GM12872 (cell line): ENCODE measurements at regions not wholly inside any gene's neighbourhood (a gene's known extent, or its start where the extent isn't known, plus 50 kb on each side); places are given as distances from the start of the nearest gene placed in this dataset.

ENCODE experiments used
- TF ChIP-seq, protein P1 (sequence below): IDR thresholded peaks from 3 replicates; pipeline ENCODE4 v1.5.1; 2011; ENCODE audit warnings: low read depth, mild to moderate bottlenecking, low read length, moderate library complexity; ENCODE audit not compliant: insufficient read depth

GRCh38 chr7:12030116-12030515, 181.0 kb upstream of the TMEM106B start:
- TF ChIP-seq, protein P1, sequence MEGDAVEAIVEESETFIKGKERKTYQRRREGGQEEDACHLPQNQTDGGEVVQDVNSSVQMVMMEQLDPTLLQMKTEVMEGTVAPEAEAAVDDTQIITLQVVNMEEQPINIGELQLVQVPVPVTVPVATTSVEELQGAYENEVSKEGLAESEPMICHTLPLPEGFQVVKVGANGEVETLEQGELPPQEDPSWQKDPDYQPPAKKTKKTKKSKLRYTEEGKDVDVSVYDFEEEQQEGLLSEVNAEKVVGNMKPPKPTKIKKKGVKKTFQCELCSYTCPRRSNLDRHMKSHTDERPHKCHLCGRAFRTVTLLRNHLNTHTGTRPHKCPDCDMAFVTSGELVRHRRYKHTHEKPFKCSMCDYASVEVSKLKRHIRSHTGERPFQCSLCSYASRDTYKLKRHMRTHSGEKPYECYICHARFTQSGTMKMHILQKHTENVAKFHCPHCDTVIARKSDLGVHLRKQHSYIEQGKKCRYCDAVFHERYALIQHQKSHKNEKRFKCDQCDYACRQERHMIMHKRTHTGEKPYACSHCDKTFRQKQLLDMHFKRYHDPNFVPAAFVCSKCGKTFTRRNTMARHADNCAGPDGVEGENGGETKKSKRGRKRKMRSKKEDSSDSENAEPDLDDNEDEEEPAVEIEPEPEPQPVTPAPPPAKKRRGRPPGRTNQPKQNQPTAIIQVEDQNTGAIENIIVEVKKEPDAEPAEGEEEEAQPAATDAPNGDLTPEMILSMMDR = no peak

- TF ChIP-seq, protein P1 = no peak
These were observed 179.9 kb upstream of the TMEM106B start for GRCh38 chr7:12031186-12031585.

DNA sequence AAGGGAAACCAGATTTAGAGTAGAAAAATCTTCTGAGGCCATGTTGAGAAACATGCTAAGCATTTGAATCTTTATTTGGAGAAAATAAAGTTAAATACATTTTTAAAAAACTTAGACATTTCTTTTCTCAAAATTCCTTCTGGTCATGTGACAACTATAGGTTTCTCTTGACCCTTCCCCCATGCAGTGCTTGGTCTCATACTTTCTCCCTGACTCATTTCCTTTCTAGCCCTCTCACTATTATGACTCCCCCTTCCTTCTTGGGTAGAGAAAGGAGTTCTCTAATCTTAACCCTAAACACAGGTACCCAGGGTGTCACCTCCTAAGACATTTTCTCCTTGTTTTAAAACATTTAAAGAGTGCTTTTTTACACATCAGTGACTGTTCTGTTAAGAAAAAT, 179.5 kb upstream of the TMEM106B start:
- TF ChIP-seq, protein P1 = no peak

DNA sequence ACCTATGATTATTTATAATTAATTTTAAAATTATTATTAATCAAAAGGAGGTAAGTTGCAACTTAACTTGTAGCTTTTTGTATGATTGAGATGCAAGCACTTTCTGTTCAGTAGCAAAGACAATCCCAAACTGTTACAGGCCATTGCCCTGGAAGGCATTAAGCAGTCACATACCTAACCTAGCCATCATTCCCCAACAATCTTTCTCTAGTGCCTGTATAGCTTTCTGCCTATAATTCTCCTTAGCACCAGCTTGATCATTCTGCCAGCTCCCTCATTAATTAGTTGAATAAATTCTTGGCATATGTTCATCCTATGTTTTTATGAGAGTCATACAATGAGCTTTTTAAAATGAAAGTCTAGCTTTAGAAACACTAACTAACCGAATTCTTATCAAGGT, 178.9 kb upstream of the TMEM106B start:
- TF ChIP-seq, protein P1 = no peak

DNA sequence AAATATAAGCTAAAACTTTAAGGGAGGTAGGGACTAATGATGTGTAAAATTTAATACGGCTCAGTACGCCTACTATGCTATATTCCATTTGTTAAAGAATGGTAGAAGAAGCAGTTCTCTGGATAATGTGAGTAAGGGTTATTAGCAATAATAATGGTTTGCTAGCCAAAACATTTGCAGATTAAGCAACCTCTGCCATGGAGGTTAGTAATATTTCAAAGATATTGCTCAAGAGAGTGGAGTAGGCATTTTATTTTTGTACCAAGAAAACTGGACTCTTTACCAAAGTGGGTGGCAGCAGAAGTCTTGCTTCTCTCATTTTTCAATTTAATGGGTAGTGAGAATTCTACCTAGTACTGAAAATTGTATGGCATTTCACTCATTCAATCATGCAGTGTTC, 158.9 kb upstream of the TMEM106B start:
- TF ChIP-seq, protein P1 = no peak

DNA sequence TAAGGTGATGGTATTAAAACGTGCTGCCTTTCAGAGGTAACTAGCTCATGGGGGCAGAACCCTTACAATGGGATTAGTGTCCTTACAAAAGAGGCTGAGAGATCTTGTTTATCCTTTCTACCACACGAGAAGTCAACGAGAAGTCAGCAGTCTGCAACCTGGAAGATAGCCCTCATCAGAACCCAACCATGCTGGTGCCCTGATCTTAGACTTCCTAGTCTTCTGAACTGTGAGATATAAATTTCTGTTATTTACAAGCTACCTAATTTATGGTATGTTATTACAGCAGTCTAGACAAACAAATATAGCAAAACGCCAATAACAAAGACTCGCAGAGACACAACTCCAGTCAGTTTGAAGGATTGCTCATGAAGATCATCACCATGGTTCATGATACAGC, 157.5 kb upstream of the TMEM106B start:
- TF ChIP-seq, protein P1 = no peak

- TF ChIP-seq, protein P1 = no peak
These were observed 156.3 kb upstream of the TMEM106B start for GRCh38 chr7:12054830-12055229.

DNA sequence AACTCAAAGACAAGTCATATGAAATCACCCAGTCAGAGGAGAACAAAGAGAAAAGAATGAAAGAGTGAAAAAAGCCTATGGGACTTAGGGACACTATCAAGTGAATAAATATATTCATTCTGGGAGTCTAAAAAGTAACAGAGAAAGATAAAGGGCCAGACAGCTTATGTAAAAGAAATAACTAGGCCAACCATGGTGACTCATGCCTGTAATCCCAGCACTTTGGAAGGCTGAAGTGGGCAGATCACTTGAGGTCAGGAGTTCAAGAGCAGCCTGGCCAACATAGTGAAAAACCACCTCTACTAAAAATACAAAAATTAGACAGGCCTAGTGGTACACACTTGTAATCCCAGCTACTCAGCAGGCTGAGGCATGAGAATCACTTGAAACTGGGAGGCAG, 154.7 kb upstream of the TMEM106B start:
- TF ChIP-seq, protein P1 = no peak
